HG02623 (cell line): ENCODE measurements at regions not wholly inside any gene's neighbourhood (a gene's known extent, or its start where the extent isn't known, plus 50 kb on each side); places are given as distances from the start of the nearest gene placed in this dataset.
"Not testable (repeated sequence)": the region's sequence is repeated elsewhere in the genome, so short reads cannot be mapped to it uniquely, and the experiment has no call there.

Experiments
- ATAC-seq: cut with Tn5 transposase; IDR thresholded peaks from one replicate; pipeline ENCODE4 v1.9.1; 2021; ENCODE audit warnings: moderate library complexity; ENCODE audit not compliant: unreplicated experiment

DNA sequence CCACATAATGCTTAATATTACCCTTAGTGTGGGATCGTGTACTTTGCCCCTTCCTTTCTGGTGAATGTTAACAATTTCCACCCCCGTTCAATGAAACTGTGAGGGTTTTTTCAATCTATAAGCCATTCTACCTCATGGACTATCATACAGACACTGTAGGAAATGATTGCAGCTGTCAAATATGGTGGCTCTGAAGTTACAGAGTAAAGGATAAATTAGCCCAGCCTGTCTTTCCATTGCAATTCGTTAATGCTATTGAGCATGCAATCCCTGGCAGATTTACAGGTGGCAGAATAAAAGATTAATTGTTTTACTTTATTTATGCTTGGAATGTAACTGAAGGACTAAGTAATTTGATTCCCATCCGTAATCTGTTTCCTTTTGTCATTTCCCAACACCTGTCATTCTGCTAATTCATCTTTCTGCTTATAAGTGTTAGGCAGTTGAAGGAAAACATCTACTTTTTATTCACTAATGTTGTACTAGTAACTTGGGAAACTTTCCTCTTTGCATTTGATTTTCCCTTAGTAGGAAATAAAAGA, 1211.6 kb upstream of the LRRN3 start:
- ATAC-seq: no peak

DNA sequence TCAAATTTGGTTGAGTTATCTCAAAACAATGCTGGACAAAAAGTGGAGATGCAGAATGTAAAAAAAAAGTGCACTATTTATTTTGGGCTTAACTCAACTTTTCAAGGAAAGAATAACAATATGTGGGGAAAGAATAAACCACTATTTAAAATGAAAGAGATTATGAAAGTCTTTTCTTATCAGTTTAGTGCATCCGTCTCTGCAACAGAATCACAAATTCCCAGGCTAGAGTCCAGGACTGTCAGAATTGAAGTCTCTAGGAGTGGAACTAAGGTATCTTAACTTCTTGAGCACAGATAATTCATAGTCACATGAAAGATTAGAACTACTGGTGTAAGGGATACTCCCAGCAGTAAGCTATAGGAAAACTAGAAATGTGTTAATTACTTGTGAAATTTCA, 1200.3 kb upstream of the LRRN3 start:
- ATAC-seq: no peak

DNA sequence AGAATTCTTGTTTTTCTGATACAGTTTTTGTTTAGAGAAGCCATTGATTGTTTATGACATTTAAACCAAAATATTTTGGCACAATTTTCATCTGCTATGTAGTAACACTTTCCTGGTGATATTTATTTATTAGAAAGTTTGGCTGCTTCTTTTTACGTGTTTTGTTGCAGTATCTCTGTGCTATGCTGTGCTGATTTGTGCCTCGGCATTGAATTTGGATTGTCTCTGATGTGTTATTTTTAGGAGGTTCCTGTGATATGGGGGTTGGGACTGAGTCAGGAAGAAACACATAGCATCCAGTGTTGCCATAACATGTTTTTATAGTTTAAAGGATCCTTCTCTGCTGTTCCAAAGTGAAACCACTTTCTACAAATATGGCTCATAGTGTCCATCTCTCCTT, 1197.7 kb upstream of the LRRN3 start:
- no peak for ATAC-seq

DNA sequence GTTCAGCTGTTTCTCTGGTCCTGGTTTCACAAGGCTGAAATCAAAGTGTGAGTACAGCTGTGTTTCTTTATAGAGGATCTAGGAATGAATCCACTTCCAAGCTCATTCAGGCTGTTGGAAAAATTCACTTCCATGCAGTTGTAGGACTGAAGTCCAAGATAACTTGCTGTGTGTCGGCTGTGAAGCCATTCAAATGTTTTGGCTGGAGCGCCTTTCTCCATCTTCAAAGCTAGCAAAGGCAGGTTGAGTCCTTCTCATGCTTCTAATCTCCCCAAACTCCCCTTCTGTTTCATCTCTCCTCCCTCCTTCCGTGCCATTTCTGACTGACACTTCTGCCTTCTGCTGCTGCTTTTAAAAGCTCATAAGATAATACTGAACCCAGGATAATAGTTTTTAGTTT, 1195.4 kb upstream of the LRRN3 start:
- ATAC-seq: no peak

DNA sequence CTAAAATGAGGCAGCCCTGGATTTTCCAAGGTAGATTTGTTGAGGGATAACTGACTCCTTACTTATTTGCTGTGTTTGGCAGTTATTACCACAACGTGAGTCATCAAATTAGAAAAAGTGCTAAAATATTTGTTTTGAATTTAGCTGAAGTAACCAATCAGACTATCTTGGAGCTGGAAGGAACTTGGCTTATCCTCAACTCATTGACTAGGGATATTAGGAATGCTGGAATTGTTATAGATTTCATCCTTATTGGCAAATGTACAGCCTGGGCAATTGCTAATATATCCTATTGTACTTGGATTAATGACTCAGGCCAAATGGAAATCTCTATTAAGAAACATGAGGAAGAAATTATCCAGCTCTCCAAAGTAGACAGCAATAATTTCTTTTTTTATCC, 1189.0 kb upstream of the LRRN3 start:
- ATAC-seq: no peak

DNA sequence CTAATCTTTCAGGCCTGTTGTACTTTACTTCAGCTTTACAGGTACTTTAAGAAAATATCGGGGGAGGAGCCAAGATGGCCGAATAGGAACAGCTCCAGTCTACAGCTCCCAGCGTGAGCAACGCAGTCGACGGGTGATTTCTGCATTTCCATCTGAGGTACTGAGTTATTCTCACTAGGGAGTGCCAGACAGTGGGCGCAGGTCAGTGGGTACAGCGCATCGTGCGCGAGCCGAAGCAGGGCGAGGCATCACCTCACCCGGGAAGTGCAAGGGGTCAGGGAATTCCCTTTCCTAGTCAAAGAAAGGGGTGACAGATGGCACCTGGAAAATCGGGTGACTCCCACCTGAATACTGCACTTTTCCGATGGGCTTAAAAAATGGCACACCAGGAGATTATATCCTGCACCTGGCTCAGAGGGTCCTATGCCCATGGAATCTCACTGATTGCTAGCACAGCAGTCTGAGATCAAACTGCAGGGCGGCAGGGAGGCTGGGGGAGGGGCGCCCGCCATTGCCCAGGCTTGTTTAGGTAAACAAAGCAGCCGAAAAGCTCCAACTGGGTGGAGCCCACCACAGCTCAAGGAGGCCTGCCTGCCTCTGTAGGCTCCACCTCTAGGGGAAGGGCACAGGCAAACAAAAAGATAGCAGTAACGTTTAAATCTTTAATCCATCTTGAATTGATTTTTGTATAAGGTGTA, 1185.4 kb upstream of the LRRN3 start:
- not testable (repeated sequence) for ATAC-seq

- no peak for ATAC-seq
These were observed 1175.3 kb upstream of the LRRN3 start for GRCh38 chr7:109915670-109916069.

DNA sequence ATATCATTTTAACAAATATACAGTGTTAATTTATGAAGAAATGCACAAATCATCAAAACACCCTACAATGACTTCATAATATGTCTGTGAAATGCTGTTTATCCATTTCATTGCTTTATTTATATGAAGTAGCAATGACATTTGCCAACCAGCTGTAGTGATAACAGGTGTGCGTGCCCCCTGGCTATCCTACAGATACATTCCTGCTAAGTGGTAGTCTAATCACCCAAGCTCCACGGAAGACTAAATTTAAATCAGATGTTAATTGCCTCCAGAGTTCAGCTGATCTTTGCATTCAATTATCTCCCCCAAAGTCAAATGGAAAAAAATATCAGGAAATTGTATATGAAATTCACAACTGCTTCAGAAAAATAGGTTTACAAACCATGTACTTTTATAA, 1164.2 kb upstream of the LRRN3 start:
- no peak for ATAC-seq

DNA sequence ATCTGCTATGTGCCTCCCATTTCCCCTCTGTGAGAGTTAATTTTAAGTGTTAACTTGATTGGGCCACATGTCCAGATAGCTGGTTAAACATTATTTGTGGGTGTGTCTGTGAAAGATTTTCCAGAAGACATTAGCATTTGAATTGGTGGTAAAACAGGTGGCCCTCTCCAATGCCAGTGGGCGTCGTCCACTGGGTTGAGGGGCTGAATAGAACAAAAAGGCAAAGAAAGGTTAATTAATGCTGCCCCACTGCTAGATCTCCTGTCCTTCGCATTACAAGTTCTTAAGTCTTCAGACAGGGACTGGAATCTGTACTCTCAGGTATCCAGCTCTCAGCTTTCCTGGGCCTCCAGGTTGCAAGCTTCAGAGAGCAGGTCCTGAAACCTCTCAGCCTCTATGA, 1160.9 kb upstream of the LRRN3 start:
- ATAC-seq: no peak

- no peak for ATAC-seq
These were observed 1151.7 kb upstream of the LRRN3 start for GRCh38 chr7:109939207-109939606.

- no peak for ATAC-seq
These were observed 1145.0 kb upstream of the LRRN3 start for GRCh38 chr7:109945820-109946518.

GRCh38 chr7:109950256-109950655, 1140.7 kb upstream of the LRRN3 start:
- ATAC-seq: no peak

DNA sequence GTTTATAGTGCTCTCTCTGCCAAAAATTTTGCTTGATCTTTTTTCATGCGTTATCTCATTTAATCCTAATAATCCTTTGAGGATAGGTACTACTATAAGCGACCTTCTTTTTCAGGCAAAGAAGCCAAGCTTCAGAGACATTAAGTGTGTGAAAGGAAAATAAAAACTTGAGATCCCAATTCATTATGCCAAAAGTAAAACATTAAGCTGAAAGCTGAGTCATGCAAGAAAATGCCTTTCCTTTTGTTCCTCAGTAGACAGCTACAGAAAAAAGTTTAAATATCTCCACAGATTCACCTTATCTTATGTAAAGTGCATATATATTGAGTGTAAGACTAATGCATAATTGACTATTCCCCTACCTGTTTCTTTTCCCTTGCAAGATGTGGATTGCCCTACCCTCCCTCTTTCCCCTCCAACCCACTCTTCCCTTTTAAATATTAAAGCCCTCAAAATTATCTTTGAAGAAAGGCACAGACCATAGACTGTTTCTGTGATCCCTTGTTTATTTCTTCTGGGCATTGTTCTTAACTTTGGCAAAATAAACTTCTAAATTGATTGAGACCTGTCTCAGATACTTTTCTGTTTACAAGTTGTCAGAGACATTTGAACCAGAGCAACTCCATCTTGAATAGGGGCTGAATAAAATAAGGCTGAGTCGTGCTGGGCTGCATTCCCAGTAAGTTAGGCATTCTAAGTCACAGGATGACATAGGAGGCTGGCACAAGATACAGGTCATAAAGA, 1139.9 kb upstream of the LRRN3 start:
- ATAC-seq: no peak

DNA sequence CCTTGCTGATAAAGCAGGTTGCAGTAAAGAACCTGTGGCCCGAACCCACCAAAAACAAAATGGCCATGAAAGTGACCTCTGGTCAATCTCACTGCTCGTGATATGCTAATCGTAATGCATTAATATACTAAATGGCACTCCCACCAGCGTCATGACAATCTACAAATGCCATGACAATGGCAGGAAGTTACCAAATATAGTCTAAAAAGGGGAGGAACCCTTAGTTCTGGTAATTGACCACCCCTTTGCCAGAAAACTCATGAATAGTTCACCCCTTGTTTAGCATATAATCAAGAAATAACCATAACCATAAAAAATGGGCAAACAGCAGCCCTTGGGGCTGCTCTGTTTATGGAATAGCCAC, 1139.4 kb upstream of the LRRN3 start:
- ATAC-seq: no peak

DNA sequence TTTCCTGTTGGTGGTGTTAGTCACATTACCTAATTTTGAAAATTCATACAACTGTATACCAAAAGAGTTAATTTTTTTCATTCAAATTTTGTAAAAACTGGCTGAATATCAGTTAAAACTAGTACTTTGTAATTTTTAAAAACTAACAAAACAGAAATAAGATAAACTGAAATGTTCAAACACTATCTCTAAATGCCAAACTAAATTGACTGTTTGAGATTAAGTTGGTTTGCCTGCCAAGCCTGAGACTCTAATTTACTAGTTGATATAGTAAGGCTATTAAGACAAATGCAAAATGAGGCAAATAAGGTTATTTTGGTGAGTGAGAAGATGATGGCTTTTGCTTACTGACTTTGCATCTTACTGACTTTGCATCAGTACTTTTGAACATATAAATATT, 1134.9 kb upstream of the LRRN3 start:
- no peak for ATAC-seq

DNA sequence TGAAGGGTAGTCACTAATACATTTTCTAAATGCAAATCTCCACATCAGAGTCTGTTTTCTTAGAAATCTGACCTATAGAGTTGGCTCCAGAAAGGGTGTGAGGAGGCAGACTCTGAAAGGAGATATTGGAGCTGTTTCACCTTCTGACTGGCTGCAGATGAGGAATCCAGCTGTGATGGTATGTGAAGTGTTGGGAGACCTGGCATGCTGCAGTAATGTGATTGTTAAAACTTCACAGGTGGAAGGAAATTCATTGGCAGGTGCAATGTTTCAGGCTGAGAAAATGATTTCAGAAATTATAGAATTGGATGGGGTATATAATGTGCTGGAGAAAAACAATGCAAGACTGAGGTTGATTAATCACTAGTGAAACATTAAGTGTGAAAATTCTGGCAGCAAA, 1134.0 kb upstream of the LRRN3 start:
- ATAC-seq: no peak

GRCh38 chr7:109963741-109964140, 1127.2 kb upstream of the LRRN3 start:
- ATAC-seq: no peak

DNA sequence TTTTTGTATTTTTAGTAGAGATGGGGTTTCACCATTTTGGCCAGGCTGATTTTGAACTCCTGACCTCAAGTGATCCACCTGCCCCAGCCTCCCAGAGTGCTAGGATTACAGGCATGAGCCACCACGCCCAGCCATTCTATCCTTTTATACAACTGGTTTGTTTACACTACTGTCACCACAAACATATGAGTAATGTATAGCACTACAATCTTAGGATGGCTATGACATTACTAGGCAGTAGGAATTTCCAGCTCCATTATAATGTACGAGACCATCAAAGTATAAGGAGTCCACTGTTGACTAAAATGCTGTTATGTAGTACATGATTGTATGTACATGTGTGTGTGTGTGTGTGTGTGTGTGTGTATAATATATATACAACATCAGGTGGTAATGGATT, 1126.1 kb upstream of the LRRN3 start:
- no peak for ATAC-seq

- ATAC-seq: no peak
These were observed 1123.5 kb upstream of the LRRN3 start for GRCh38 chr7:109967406-109967805.

- ATAC-seq: no peak
These were observed 1107.3 kb upstream of the LRRN3 start for GRCh38 chr7:109983618-109984017.

DNA sequence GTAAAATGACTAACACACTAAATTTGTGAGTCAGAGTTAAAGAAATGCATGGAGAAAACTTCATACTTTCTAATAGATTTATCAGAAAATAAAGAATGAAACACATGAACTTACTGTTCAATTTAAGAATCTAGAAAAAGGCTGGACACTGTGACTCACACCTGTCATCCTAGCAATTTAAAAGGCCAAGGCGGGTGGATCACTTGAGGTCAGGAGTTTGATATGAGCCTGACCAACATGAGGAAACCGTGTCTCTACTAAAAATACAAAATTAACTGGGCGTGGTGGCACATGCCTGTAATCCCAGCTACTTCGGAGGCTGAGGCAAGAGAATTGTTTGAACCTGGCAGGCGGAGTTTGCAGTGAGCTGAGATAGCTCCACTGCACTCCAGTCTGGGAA, 1106.2 kb upstream of the LRRN3 start:
- no peak for ATAC-seq

- no peak for ATAC-seq
These were observed 1104.2 kb upstream of the LRRN3 start for GRCh38 chr7:109986701-109987100.
